Peyer's patch (tissue), 4 donors: ENCODE measurements at regions not wholly inside any gene's neighbourhood (a gene's known extent, or its start where the extent isn't known, plus 50 kb on each side); places are given as distances from the start of the nearest gene placed in this dataset.

Source experiments
- DNase-seq, 3 donors: peaks; one replicate each; pipeline ENCODE4 v3.0.0-alpha.2; 2017 to 2019
- H3K27ac ChIP-seq, 4 donors: fragments of 200-600 bp; sonication (generic); one replicate each; pipeline ENCODE4 v1.5.1; 2016 to 2019
- H3K27me3 ChIP-seq, 2 donors: fragments of 200-600 bp; sonication (generic); one replicate each; pipeline ENCODE4 v1.5.1; 2019
- H3K36me3 ChIP-seq, 3 donors: fragments of 200-600 bp; sonication (generic); one replicate each; pipeline ENCODE4 v1.5.1; 2016 to 2019
- H3K4me1 ChIP-seq, 4 donors: fragments of 200-600 bp; sonication (generic); one replicate each; pipeline ENCODE4 v1.5.1; 2016 to 2019
- H3K4me3 ChIP-seq, 4 donors: fragments of 200-600 bp; sonication (generic); 1 replicate in 3 of 4; 2 replicates in 1 of 4; pipeline ENCODE4 v1.5.1; 2016 to 2019; ENCODE audit warnings: mild to moderate bottlenecking in 1 of 4
- H3K9me3 ChIP-seq, 4 donors: fragments of 200-600 bp; sonication (generic); one replicate each; pipeline ENCODE4 v1.5.1; 2016 to 2019; ENCODE audit warnings: mild to moderate bottlenecking in 1 of 4
- POLR2A ChIP-seq, 2 donors: fragments of 450-650 bp; IDR thresholded peaks; one replicate each; pipeline ENCODE4 v1.5.1; 2017; ENCODE audit warnings: antibody characterized with exemption in 2 of 2, mild to moderate bottlenecking in 2 of 2, moderate library complexity in 2 of 2
- TF ChIP-seq, protein P1 (sequence below), 6 experiments: fragments of 450-650 bp in 4 of 6; fragments of 200-600 bp in 2 of 6; sonication (generic) in 1 of 6; IDR thresholded peaks; one replicate each; pipeline ENCODE4 v1.5.1; 2017 to 2019; ENCODE audit warnings: antibody characterized with exemption in 6 of 6, mild to moderate bottlenecking in 3 of 6, moderate library complexity in 1 of 6

- no peak for DNase-seq
- Histone ChIP-seq H3K36me3 (no peaks in the 10 kb centered on the region), H3K9me3 (no peaks in the 10 kb centered on the region), H3K4me3 (no peak overlapping the region), H3K27ac (no peak overlapping the region), H3K4me1 (no peaks in the 10 kb centered on the region), H3K27me3 (no peaks in the 10 kb centered on the region)
- no peak for TF ChIP-seq POLR2A (IDR thresholded peaks at IDR 0.05)
Measured at GRCh38 chr9:78866207-78867132, 569.5 kb downstream of the PSAT1 start.

DNA sequence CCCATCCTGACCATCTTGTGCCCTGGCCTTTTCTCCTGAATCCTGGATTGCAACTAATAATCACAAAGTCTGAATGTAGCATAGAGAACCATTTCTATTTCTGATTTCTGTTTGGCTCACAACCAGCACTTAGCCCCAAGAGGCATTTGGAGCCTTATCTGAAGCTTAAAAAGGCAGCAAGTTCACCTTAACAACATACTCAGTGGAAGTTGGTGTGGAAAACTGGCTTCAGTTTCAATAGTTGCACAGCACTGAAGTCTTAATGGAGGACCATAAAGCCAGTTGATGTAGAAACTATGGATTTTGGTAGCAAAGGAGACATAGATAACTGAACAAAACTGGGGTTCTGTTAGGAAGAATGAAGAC, 574.1 kb downstream of the PSAT1 start:
- TF ChIP-seq, protein P1, sequence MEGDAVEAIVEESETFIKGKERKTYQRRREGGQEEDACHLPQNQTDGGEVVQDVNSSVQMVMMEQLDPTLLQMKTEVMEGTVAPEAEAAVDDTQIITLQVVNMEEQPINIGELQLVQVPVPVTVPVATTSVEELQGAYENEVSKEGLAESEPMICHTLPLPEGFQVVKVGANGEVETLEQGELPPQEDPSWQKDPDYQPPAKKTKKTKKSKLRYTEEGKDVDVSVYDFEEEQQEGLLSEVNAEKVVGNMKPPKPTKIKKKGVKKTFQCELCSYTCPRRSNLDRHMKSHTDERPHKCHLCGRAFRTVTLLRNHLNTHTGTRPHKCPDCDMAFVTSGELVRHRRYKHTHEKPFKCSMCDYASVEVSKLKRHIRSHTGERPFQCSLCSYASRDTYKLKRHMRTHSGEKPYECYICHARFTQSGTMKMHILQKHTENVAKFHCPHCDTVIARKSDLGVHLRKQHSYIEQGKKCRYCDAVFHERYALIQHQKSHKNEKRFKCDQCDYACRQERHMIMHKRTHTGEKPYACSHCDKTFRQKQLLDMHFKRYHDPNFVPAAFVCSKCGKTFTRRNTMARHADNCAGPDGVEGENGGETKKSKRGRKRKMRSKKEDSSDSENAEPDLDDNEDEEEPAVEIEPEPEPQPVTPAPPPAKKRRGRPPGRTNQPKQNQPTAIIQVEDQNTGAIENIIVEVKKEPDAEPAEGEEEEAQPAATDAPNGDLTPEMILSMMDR (IDR thresholded peaks at IDR 0.05) = no peak
- no peak for TF ChIP-seq POLR2A (IDR thresholded peaks at IDR 0.05)
- no peaks in the 10 kb centered on the region for H3K27me3 ChIP-seq
- no peaks in the 10 kb centered on the region for H3K9me3 ChIP-seq
- no peak for DNase-seq
- no peak overlapping the region for H3K4me3 ChIP-seq
- no peaks in the 10 kb centered on the region for H3K36me3 ChIP-seq
- H3K4me1 ChIP-seq = no peaks in the 10 kb centered on the region
- H3K27ac ChIP-seq = no peak overlapping the region

- Histone ChIP-seq H3K4me1 (no peaks in the 10 kb centered on the region), H3K27ac (no peak overlapping the region), H3K9me3 (no peaks in the 10 kb centered on the region), H3K27me3 (no peaks in the 10 kb centered on the region), H3K4me3 (no peak overlapping the region), H3K36me3 (no peaks in the 10 kb centered on the region)
- TF ChIP-seq POLR2A (IDR thresholded peaks at IDR 0.05) = no peak
- TF ChIP-seq, protein P1 (IDR thresholded peaks at IDR 0.05) = no peak
- DNase-seq = no peak
Measured at GRCh38 chr9:78871452-78872331, 574.8 kb downstream of the PSAT1 start.

GRCh38 chr9:78874061-78874460, 577.1 kb downstream of the PSAT1 start:
- H3K4me1 ChIP-seq = no peaks in the 10 kb centered on the region
- DNase-seq = no peak
- TF ChIP-seq POLR2A (IDR thresholded peaks at IDR 0.05) = no peak
- TF ChIP-seq, protein P1 (IDR thresholded peaks at IDR 0.05) = no peak
- H3K9me3 ChIP-seq = no peaks in the 10 kb centered on the region
- no peak overlapping the region for H3K27ac ChIP-seq
- no peaks in the 10 kb centered on the region for H3K36me3 ChIP-seq
- no peaks in the 10 kb centered on the region for H3K27me3 ChIP-seq
- H3K4me3 ChIP-seq = no peak overlapping the region

GRCh38 chr9:78879324-78880100, 582.6 kb downstream of the PSAT1 start:
- Histone ChIP-seq H3K9me3 (no peaks in the 10 kb centered on the region), H3K4me3 (no peak overlapping the region), H3K36me3 (no peaks in the 10 kb centered on the region), H3K4me1 (no peaks in the 10 kb centered on the region), H3K27me3 (no peaks in the 10 kb centered on the region), H3K27ac (no peak overlapping the region)
- no peak for DNase-seq
- no peak for TF ChIP-seq POLR2A (IDR thresholded peaks at IDR 0.05)
- TF ChIP-seq, protein P1 (IDR thresholded peaks at IDR 0.05) = no peak
